DMS 273 (cell line): ENCODE measurements at regions not wholly inside any gene's neighbourhood (a gene's known extent, or its start where the extent isn't known, plus 50 kb on each side); places are given as distances from the start of the nearest gene placed in this dataset.
A peak's percentile ranks its signal among the peaks of the same experiment; 100 is the strongest.
"Not testable (repeated sequence)": the region's sequence is repeated elsewhere in the genome, so short reads cannot be mapped to it uniquely, and the experiment has no call there.

Experiments used
- DNase-seq: peaks from one replicate; lab custom pipeline; 2025; ENCODE audit not compliant: unreplicated experiment; lab: John Stamatoyannopoulos, UW

- no peak for DNase-seq
Observed at GRCh38 chr6:26232306-26232939, 132.6 kb upstream of the BTN3A2 start.

DNA sequence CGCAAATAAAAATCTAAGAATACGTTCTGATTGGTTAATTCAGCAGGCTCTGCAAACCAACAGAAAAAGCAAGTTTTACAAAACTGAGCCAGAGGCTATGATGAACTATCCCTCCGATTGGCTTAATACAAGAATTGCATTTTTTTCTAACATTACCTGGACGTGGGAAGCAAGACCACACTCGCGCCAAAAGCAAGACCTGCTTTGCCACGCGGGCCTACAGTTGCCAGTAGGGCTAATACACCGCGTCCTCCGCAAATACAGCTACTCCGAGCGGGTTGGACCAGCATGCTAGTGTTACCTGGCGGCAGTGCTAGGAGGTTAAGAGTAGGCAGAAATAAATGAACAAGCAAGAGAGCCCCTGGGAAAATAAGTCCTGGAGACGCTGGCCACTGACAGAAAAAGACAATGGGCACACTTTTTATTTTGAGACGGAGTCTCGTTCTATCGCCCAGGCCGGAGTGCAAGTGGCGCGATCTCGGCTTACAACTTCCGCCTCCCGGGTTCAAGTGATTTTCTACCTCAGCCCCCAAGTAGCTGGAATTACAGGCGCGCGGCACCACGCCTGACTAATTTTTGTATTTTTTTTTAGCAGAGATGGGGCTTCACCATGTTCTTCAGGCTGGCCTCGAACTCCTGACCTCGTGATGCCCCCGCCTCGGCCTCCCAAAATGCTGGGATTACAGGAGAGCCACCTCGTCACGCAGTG, 131.9 kb upstream of the BTN3A2 start:
- no peak for DNase-seq

DNA sequence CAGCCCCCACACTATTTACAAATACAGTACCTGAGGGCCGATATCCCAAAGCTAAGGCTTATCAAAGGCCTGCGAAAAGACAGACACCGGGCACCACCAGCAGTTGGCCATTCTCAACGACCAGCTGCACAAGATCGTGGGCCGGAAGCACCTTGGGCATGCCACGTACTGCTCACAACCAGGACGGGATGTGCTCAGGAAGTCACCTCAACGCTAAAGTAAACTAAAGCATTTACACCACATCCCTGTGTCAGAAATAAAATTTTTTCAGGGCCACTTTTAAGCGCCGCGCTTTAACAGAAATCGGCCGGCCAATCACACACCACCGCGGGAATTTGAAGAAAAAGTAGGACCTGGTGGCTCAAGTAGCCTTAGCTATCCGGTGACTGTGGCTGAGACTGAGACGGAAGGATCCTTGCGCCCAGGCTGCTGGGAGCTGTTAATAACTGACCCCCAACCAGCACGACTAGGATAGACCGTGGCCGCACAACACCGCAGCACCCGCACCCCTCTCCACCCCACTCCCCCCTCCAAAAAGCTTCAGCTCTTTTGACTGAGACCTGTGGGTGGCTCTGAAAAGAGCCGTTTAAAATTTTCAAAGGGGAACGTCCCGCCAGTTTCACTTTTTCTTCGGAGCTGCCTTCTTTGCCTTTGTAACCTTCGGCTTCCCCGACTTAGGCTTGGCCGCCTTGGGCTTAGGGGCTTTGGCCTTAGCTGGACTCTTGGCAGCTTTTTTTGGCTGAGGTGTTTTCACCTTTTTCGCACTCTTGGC, 131.2 kb upstream of the BTN3A2 start:
- no peak for DNase-seq

DNA sequence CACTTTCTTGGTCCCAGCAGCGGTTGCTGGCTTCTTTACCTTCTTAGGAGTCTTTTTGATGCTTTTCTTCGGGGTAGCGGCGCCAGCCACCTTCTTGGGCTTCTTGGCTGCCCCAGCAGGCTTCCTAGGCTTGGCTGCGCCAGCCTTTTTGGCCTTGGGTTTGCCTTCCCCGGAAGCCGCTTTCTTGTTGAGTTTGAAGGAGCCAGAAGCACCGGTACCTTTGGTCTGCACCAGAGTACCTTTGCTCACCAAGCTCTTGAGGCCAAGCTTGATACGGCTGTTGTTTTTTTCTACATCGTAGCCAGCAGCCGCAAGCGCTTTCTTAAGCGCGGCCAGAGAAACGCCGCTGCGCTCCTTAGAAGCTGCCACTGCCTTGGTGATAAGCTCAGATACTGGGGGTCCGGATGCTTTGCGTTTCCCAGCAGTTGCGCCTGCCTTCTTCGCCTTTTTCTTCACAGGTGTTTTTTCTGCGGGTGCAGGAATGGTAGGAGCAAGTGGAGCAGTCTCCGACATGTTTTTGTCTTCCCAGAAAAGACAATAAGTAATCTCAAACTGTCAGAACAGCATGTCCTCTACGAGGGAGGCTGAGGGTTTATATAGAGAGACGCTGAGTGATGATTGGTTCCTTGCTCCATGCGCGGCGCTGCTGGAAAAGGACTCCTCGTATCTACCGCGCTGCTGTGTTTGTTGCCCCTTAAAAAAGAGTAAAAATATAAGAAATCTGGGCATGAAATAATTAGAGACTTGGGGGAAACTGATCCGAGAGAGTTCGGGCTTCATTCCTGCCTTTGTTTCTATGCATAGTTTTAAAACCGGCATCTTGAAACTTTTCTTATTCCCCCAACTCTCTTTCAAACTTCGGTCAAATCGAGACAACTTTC, 130.3 kb upstream of the BTN3A2 start:
- DNase-seq: peak; percentile 74

- no peak for DNase-seq
Observed at GRCh38 chr6:26235302-26235670, 129.7 kb upstream of the BTN3A2 start.

DNA sequence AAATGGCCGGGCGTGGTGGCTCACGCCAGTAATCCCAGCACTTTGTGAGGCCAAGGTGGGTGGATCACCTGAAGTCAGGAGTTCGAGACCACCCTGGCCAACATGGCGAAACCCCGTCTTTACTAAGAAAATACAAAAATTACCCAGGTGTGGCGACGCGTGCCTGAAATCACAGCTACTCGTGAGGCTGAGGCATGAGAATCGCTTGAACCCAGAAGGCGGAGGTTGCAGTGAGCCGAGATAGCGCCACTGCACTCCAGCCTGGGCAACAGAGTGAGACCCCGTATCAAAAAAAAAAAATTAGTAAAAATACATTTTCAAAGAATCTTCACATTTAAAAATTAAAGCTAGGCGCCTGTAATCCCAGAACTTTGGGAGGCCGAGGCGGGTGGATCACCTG, 125.6 kb upstream of the BTN3A2 start:
- DNase-seq: not testable (repeated sequence)

DNA sequence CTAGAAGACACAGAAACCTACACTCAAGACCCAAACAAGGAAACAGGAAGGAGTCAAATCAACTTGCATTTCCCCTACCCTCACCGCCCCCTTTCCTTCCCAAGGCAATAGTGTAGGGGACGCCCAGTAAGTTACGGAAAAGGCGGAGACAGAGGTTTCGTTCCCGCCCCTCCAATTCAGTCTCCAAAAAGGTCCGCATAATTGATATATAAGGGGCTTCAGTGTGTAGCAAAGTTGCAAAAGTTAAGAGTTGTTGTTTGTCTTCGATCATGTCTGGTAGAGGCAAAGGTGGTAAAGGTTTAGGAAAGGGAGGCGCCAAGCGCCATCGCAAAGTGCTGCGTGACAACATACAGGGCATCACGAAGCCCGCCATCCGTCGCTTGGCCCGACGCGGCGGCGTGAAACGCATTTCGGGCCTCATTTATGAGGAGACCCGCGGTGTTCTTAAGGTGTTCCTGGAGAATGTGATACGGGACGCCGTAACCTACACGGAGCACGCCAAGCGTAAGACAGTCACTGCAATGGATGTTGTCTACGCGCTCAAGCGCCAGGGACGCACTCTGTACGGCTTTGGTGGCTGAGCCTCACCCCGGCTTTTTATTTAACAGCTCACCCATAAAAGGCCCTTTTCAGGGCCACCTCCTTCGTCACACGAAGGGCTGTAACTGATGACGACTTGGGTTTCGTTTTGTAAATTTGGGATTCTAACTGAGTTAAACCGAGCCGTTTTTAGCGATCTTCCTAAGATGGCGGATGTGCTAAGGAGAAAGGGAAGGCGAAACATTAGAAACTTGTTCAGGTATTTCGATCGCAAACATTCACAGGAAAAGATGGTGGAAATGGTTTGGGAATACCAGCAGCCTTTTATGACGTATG, 124.6 kb upstream of the BTN3A2 start:
- DNase-seq: no peak

- no peak for DNase-seq
Observed at GRCh38 chr6:26241033-26241895, 123.7 kb upstream of the BTN3A2 start.

DNA sequence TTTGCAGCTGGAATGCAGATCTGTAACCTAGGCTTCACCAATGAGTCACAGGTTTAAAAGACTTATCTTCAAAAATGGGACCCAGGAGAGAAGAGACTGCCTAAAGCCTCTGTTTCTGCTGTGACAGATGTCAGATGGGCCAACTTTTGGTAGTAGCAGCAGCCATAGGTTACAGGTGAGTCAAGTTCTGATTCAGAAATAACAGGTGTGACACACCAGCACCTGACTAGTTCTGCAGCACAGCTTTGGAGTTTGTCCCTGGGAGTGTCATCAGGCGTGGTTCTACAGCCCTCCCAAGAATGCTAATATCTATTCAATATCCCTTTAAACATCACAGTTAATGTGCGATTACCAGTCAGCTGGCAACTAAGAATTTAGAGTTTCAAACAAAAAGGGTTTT, 121.9 kb upstream of the BTN3A2 start:
- DNase-seq: no peak

GRCh38 chr6:26243752-26244151, 121.2 kb upstream of the BTN3A2 start:
- DNase-seq: no peak

GRCh38 chr6:26246058-26246457, 118.9 kb upstream of the BTN3A2 start:
- DNase-seq: no peak

- no peak for DNase-seq
Observed at GRCh38 chr6:26246553-26246952, 118.4 kb upstream of the BTN3A2 start.

DNA sequence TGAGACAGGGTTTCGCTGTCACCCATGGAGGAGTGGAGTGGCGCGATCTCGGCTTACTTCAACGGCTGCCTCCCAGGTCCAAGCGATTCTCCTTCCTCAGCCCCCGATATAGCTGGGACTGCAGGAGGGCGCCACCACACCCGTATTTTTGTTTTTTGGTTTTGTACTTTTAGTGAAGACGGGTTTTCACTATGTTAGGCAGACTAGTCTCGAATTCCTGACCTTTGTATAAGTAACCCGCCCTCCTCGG, 115.4 kb upstream of the BTN3A2 start:
- no peak for DNase-seq

GRCh38 chr6:26249957-26250697, 114.9 kb upstream of the BTN3A2 start:
- DNase-seq: peak; percentile 75

DNA sequence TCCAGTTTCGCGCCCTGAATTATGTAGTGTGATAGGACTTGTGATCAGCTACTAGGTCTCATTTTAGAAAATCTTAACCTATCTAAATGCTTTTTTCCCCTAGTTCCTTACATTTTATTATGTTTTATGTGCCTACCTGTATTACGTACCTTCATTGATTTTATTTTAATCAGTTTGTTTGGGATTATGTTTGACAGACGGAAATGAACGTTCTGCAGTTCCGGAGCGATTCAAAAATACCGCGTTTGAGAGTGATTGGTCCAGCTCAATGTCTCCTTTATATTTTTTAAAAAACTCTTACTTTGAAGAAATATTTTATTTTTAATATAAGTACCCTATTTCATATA, 114.3 kb upstream of the BTN3A2 start:
- DNase-seq: no peak

- no peak for DNase-seq
Observed at GRCh38 chr6:26251354-26252076, 113.5 kb upstream of the BTN3A2 start.

GRCh38 chr6:26252077-26252472, 112.9 kb upstream of the BTN3A2 start:
- DNase-seq: no peak

DNA sequence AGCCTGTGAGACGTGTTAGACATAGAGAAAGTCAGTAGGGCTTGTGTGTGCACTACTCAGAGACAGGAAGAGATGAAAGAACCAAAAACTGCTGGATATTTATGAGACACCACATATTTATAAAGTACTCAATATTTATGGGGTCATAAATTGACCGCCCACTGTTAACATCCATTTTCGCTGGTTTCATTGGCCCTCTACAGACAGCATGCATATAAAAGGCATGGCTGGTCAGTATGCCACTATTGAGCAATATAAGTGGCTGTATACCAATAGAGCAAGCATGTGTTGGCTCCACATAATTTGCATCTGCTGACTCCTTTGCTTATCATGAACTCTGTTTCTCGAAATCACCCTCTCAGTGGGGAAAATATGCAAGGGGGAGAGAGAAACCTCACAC, 110.3 kb upstream of the BTN3A2 start:
- DNase-seq: no peak
